H1 (cell line): ENCODE measurements at regions not wholly inside any gene's neighbourhood (a gene's known extent, or its start where the extent isn't known, plus 50 kb on each side); places are given as distances from the start of the nearest gene placed in this dataset.

Experiments
- BRCA1 ChIP-seq: IDR thresholded peaks from 2 replicates; pipeline ENCODE4 v1.6.1; 2012; ENCODE audit warnings: low read depth, low read length, improper control_type of control experiment
- CHD1 ChIP-seq: IDR thresholded peaks from 2 replicates; pipeline ENCODE4 v1.6.1; 2012; ENCODE audit warnings: low read depth, low read length, improper control_type of control experiment
- EZH2 ChIP-seq: fragments of 200-600 bp; sonication (generic); IDR thresholded peaks from 2 replicates; pipeline ENCODE4 v1.7.1; 2012; ENCODE audit warnings: low read depth, mild to moderate bottlenecking, moderate library complexity, low read length, inconsistent platforms; ENCODE audit not compliant: severe bottlenecking
- GABPA ChIP-seq: IDR thresholded peaks from 2 replicates; pipeline ENCODE4 v1.6.1; 2011; ENCODE audit warnings: mild to moderate bottlenecking, low read length, moderate library complexity, borderline replicate concordance; ENCODE audit not compliant: insufficient read depth
- NANOG ChIP-seq: IDR thresholded peaks from 2 replicates; pipeline ENCODE4 v1.6.1; 2011; ENCODE audit warnings: low read length, low read depth, mild to moderate bottlenecking, inconsistent platforms; ENCODE audit not compliant: insufficient read depth, poor library complexity, severe bottlenecking
- POLR2A ChIP-seq, 2 experiments: IDR thresholded peaks; 1 replicate in 1 of 2; 2 replicates in 1 of 2; pipeline ENCODE4 v1.6.1; 2011; ENCODE audit warnings: low read depth in 2 of 2, low read length in 2 of 2, mild to moderate bottlenecking in 2 of 2; ENCODE audit errors: control extremely low read depth in 1 of 2
- POLR2AphosphoS5 ChIP-seq: IDR thresholded peaks from 2 replicates; pipeline ENCODE4 v1.6.1; 2011; ENCODE audit warnings: low read depth, low read length
- RBBP5 ChIP-seq: IDR thresholded peaks from 2 replicates; pipeline ENCODE4 v1.7.1; 2012; ENCODE audit warnings: low read depth, mild to moderate bottlenecking, inconsistent platforms, low read length, moderate library complexity, borderline replicate concordance
- SP1 ChIP-seq: IDR thresholded peaks from 2 replicates; pipeline ENCODE4 v1.6.1; 2011; ENCODE audit warnings: low read depth, low read length
- TAF1 ChIP-seq: IDR thresholded peaks from 2 replicates; pipeline ENCODE4 v1.6.1; 2011; ENCODE audit warnings: mild to moderate bottlenecking, low read depth, low read length
- TF ChIP-seq, protein P1 (sequence below), 3 experiments: IDR thresholded peaks; 1 replicate in 2 of 3; 2 replicates in 1 of 3; pipeline versions ENCODE4 v1.5.1 to v1.6.1; 2011; ENCODE audit warnings: low read length in 3 of 3, mild to moderate bottlenecking in 3 of 3, inconsistent platforms in 2 of 3, low read depth in 1 of 3, moderate library complexity in 1 of 3; ENCODE audit not compliant: insufficient read depth in 1 of 3; ENCODE audit errors: control extremely low read depth in 1 of 3
- TF ChIP-seq, protein P2 (sequence below): IDR thresholded peaks from 2 replicates; pipeline ENCODE4 v1.6.1; 2011; ENCODE audit warnings: low read depth, mild to moderate bottlenecking, low read length; ENCODE audit not compliant: insufficient read depth
- TF ChIP-seq, protein P3 (sequence below): IDR thresholded peaks from 2 replicates; pipeline ENCODE4 v1.6.1; 2012; ENCODE audit warnings: inconsistent platforms

DNA sequence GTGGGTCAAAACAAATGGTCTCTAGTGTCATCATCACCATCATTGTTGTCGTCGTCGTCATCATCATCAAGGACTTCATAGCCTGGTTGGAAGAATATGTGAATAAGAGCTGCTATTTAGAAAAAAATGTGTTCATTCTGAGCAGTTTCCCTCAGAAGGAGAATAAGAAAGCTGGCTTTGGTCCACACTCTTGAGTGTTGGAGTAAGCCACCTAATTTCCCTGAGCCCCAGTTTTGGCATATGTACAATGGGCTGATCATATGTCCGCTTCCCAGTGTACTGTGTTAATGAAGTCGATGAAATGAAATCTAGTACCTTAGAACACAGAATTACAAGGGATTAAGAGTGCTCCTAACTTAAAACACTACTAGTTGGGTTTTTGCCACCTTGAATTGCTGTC is 545.5 kb downstream of the CCDC171 start:
- TF ChIP-seq CHD1, result no peak
- TF ChIP-seq BRCA1, result no peak
- TF ChIP-seq NANOG, result no peak
- no peak for TF ChIP-seq POLR2AphosphoS5
- TF ChIP-seq GABPA, result no peak
- TF ChIP-seq, protein P1, sequence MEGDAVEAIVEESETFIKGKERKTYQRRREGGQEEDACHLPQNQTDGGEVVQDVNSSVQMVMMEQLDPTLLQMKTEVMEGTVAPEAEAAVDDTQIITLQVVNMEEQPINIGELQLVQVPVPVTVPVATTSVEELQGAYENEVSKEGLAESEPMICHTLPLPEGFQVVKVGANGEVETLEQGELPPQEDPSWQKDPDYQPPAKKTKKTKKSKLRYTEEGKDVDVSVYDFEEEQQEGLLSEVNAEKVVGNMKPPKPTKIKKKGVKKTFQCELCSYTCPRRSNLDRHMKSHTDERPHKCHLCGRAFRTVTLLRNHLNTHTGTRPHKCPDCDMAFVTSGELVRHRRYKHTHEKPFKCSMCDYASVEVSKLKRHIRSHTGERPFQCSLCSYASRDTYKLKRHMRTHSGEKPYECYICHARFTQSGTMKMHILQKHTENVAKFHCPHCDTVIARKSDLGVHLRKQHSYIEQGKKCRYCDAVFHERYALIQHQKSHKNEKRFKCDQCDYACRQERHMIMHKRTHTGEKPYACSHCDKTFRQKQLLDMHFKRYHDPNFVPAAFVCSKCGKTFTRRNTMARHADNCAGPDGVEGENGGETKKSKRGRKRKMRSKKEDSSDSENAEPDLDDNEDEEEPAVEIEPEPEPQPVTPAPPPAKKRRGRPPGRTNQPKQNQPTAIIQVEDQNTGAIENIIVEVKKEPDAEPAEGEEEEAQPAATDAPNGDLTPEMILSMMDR (IDR thresholded peaks at IDR 0.05; ENCODE audit: control extremely low read depth in 1 of 3, insufficient read depth in 1 of 3, low read depth in 1 of 3, low read length in 3 of 3), result no peak
- TF ChIP-seq, protein P2, sequence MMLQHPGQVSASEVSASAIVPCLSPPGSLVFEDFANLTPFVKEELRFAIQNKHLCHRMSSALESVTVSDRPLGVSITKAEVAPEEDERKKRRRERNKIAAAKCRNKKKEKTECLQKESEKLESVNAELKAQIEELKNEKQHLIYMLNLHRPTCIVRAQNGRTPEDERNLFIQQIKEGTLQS, result no peak
- TF ChIP-seq EZH2, result no peak
- TF ChIP-seq, protein P3, sequence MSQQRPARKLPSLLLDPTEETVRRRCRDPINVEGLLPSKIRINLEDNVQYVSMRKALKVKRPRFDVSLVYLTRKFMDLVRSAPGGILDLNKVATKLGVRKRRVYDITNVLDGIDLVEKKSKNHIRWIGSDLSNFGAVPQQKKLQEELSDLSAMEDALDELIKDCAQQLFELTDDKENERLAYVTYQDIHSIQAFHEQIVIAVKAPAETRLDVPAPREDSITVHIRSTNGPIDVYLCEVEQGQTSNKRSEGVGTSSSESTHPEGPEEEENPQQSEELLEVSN, result no peak
- TF ChIP-seq TAF1, result no peak
- TF ChIP-seq SP1, result no peak
- no peak for TF ChIP-seq POLR2A (IDR thresholded peaks at IDR 0.05; ENCODE audit: control extremely low read depth in 1 of 2, low read depth in 2 of 2, low read length in 2 of 2)
- TF ChIP-seq RBBP5, result no peak
